SK-N-SH (cell line): ENCODE measurements at regions not wholly inside any gene's neighbourhood (a gene's known extent, or its start where the extent isn't known, plus 50 kb on each side); places are given as distances from the start of the nearest gene placed in this dataset.

ENCODE experiments used
- CTCF ChIP-seq: fragments of 200-600 bp; sonication (generic); IDR thresholded peaks from 2 replicates; pipeline ENCODE4 v1.6.1; 2017; ENCODE audit warnings: antibody characterized with exemption, mild to moderate bottlenecking, moderate library complexity
- ELF1 ChIP-seq: IDR thresholded peaks from 2 replicates; pipeline ENCODE4 v1.4.0; 2012
- EZH2phosphoT487 ChIP-seq: fragments of 200-600 bp; sonication (generic); IDR thresholded peaks from 2 replicates; pipeline ENCODE4 v1.6.1; 2017; ENCODE audit warnings: low read depth, mixed run types, mild to moderate bottlenecking, antibody characterized with exemption, moderate library complexity, borderline replicate concordance
- FOXM1 ChIP-seq: IDR thresholded peaks from 2 replicates; pipeline ENCODE4 v1.4.0; 2012; ENCODE audit warnings: low read depth, mild to moderate bottlenecking
- GATA2 ChIP-seq: sonication (generic); formaldehyde crosslinking; IDR thresholded peaks from 2 replicates; pipeline ENCODE4 v1.5.0; 2020; ENCODE audit warnings: mild to moderate bottlenecking, missing genetic modification reagents
- JUND ChIP-seq: IDR thresholded peaks from 2 replicates; pipeline ENCODE4 v1.4.0; 2012
- MXI1 ChIP-seq: IDR thresholded peaks from 2 replicates; pipeline ENCODE4 v1.6.1; 2012; ENCODE audit warnings: mild to moderate bottlenecking, low read depth, low read length, improper control_type of control experiment
- POLR2AphosphoS5 ChIP-seq: IDR thresholded peaks from 2 replicates; pipeline ENCODE4 v1.6.1; 2012; ENCODE audit warnings: low read depth, low read length
- RAD21 ChIP-seq: IDR thresholded peaks from 2 replicates; pipeline ENCODE4 v1.6.1; 2012; ENCODE audit warnings: mild to moderate bottlenecking, low read length
- RCOR1 ChIP-seq: fragments of 150-350 bp; IDR thresholded peaks from 2 replicates; pipeline ENCODE4 v1.6.1; 2017; ENCODE audit warnings: antibody characterized with exemption, low read length
- RFX5 ChIP-seq: IDR thresholded peaks from 2 replicates; pipeline ENCODE4 v1.6.1; 2012; ENCODE audit warnings: mild to moderate bottlenecking, improper control_type of control experiment, low read length
- USF1 ChIP-seq: IDR thresholded peaks from 2 replicates; pipeline ENCODE4 v1.4.0; 2012; ENCODE audit warnings: low read depth, borderline replicate concordance
- YY1 ChIP-seq: IDR thresholded peaks from 2 replicates; pipeline ENCODE4 v1.4.0; 2012; ENCODE audit warnings: low read depth, mild to moderate bottlenecking
- TF ChIP-seq, protein P1 (sequence below): IDR thresholded peaks from 2 replicates; pipeline ENCODE4 v1.6.1; 2012; ENCODE audit warnings: mild to moderate bottlenecking, low read depth, low read length, moderate library complexity

DNA sequence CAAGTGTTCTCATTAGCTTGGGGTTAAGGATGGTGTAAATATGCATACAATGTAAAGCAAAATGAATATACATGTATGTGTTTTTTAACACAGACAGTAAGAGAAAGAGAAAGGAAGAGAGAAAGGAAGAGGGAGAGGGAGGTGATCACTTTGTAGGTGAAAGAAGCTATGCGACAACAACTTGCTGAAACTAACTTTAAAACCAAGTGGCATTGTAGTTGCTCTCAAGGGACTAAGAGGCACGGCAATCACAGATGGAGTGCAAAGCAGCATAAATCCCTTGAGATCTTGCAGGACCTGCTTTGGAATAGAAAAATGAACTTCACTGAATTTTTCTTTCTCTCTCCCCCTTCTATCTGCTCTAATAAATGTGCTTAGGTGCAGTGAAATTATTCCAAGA is 1665.0 kb upstream of the TENM3 start:
- no peak for TF ChIP-seq GATA2
- no peak for TF ChIP-seq POLR2AphosphoS5
- TF ChIP-seq RCOR1: no peak
- no peak for TF ChIP-seq RFX5
- no peak for TF ChIP-seq RAD21
- no peak for TF ChIP-seq YY1
- TF ChIP-seq, protein P1, sequence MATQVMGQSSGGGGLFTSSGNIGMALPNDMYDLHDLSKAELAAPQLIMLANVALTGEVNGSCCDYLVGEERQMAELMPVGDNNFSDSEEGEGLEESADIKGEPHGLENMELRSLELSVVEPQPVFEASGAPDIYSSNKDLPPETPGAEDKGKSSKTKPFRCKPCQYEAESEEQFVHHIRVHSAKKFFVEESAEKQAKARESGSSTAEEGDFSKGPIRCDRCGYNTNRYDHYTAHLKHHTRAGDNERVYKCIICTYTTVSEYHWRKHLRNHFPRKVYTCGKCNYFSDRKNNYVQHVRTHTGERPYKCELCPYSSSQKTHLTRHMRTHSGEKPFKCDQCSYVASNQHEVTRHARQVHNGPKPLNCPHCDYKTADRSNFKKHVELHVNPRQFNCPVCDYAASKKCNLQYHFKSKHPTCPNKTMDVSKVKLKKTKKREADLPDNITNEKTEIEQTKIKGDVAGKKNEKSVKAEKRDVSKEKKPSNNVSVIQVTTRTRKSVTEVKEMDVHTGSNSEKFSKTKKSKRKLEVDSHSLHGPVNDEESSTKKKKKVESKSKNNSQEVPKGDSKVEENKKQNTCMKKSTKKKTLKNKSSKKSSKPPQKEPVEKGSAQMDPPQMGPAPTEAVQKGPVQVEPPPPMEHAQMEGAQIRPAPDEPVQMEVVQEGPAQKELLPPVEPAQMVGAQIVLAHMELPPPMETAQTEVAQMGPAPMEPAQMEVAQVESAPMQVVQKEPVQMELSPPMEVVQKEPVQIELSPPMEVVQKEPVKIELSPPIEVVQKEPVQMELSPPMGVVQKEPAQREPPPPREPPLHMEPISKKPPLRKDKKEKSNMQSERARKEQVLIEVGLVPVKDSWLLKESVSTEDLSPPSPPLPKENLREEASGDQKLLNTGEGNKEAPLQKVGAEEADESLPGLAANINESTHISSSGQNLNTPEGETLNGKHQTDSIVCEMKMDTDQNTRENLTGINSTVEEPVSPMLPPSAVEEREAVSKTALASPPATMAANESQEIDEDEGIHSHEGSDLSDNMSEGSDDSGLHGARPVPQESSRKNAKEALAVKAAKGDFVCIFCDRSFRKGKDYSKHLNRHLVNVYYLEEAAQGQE: no peak
- TF ChIP-seq CTCF: no peak
- no peak for TF ChIP-seq FOXM1
- no peak for TF ChIP-seq EZH2phosphoT487
- no peak for TF ChIP-seq JUND
- TF ChIP-seq MXI1: no peak
- no peak for TF ChIP-seq USF1
- TF ChIP-seq ELF1: no peak
